NCI-H146 treated with DMSO at 0.1 percent for 48 hours (cell line): ENCODE measurements at regions not wholly inside any gene's neighbourhood (a gene's known extent, or its start where the extent isn't known, plus 50 kb on each side); places are given as distances from the start of the nearest gene placed in this dataset.
"Not testable (repeated sequence)": the region's sequence is repeated elsewhere in the genome, so short reads cannot be mapped to it uniquely, and the experiment has no call there.

ENCODE experiments used
- DNase-seq: peaks from one replicate; lab custom pipeline; 2025; ENCODE audit not compliant: unreplicated experiment; lab: John Stamatoyannopoulos, UW

DNA sequence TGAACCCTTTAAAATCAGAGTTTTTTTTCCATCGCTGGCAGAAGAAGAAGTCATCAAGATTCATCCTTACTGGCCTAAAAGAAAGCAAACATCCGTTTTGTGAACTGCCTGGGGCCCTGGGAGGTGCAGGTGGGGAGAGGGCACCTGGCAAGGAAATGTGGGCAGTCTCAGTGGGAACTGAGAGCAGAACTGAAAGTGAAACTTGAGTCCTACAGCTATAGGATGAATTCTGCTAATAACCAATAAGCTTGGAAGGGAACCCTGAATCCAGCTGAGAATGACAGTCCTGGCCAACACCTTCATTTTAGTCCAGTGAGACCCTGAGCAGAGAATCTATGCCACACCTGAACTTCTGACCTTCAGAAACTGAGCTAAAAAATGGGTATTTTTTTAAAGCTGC, 130.1 kb upstream of the ASCC3 start:
- no peak for DNase-seq

DNA sequence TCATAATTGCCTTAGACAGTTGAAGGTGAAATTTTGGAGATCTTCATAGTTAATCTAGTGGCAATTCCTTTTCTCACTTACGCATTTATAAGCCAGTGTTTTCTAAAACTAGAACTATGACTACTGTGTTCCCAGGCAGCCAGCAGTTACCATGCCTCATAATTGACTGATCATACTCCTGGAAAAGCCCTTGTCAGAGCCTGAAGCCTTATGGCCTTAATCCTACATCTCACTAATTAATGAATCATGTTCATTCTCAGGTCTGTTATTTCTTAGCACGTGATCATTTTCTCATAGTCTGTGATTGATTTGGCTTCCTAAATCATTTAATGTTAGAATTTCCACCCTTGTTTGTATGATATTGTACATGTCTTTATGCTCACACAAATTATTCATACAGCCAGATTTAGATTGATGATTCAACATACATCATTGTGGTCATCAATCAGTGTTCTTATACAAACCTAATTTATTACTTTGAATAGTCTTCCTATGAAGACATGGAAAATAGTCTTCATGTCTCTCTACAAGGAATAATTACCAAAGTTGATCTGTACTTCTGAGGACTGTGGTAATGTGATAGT, 132.6 kb upstream of the ASCC3 start:
- DNase-seq = no peak

DNA sequence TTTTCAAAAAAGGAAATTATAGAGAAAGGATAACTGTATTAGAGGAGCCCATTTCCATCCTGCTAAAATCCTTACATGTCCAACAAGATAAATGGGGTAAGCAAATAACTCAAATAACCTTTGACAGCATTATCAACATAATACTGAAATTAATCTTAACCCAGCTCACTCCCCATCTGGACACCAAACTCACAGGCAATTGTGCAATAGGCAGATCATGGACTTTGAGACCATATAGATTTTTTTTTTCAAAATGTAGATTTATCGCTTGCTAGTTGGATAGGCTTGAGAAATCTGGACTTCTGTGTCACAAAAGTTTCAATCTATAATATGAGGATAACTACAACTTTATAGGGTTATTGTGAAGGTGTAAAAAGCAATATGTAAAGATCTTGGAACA, 134.4 kb upstream of the ASCC3 start:
- DNase-seq = no peak

DNA sequence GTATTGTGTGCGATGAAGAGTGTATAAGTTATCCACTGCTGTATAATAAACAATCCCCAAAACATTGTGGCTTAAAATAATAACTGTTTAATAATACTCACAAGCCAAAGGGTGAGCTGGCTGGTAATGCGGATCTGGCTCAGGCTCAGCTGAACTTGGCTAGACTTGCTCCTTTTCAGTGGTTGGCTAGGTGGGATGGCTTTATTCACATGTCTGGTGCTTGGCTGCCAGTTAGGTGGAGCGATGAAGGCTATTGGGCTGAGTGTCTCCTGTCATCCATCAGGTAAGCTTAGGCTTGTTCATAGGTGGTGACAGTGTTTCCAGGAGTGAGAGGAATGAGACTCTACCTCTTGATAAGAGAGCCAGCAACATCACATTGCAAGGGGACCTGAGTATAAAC, 135.0 kb upstream of the ASCC3 start:
- no peak for DNase-seq

DNA sequence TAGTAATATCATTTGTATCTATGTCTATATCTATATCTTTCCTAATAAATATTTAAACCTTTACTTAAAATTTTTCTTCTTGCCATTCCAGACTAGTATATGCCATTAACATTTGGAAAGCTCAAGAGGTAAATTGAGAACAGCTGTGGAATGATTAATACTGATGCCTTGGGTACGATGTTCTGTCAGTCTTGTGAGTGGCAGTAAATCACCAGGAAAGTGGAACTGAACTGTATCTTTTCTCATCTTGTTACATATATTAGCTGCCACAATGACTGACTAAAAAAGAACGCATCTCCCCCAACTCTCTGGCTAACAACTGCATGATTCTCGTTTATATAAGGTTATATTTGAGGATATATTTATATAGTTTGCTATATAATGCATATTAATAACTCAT, 137.0 kb upstream of the ASCC3 start:
- DNase-seq = no peak

DNA sequence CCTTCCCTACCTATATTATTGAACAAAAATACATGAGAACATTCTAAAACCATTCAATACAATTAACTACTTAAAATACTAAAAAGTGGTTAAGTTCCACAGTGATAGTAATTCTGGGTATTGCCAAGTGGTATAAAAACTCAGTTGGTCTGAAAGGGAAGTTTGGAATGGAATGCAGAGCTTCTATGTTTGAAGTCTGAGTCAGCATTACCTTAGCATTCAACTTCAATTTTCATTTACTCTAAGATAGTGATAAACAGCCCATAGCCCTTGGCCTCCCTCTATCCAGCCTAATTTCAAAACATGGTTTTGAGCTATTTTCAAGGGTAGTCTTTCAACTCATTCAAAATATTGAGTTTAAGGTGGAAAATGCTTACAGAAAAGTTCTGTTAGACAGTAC, 140.4 kb upstream of the ASCC3 start:
- no peak for DNase-seq

DNA sequence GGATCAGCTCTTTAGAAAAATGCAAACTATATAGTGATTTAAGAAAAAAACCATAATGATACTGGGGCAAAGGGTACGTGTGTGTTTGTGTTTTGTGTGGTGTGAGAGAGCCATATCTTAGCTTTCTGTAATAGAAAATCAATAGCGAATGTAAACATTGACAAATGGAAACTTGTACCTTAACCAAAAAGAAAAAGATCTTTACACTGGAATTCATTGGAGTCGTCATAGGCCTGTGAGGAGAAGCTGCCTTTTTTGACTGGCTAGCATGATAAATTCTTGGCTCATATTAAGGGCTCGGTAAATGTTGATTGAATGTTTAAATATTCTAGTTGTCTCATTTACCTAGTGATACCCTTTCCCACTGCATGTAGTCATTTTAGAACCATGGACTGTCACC, 161.8 kb upstream of the ASCC3 start:
- no peak for DNase-seq

DNA sequence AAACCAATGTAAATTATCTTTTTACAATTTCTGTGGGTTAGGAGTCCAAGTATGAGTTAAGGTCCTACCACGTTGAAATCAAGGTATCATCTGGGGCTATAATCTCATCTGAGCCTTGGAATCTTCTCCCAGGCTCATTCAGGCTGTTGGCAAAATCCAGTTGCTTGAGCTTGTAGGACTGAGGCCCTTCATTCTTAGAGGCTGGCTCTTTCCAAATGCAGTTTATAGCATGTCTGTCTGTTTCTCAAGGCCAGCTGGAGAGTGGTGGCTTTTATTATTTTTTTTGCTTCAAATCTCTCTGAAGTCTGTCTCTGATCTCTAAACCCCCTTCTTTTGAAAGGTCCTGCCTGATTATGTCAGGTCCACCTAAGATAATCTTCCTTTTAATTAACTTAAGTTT, 177.2 kb upstream of the ASCC3 start:
- no peak for DNase-seq

DNA sequence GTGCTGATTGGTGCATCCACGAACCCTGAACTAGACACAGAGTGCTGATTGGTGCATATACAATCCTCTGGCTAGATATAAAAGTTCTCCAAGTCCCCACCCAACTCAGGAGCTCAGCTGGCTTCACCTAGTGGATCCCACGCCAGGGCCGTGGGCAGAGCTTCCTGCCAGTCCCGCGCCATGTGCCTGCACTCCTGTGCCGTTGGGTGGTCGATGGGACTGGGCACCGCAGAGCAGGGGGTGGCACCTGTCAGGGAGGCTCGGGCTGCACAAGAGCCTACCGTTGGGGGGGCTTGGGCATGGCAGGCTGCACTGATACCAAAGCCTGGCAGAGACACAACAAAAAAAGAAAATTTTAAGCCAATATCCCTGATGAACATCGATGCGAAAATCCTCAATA, 185.4 kb upstream of the ASCC3 start:
- no peak for DNase-seq

DNA sequence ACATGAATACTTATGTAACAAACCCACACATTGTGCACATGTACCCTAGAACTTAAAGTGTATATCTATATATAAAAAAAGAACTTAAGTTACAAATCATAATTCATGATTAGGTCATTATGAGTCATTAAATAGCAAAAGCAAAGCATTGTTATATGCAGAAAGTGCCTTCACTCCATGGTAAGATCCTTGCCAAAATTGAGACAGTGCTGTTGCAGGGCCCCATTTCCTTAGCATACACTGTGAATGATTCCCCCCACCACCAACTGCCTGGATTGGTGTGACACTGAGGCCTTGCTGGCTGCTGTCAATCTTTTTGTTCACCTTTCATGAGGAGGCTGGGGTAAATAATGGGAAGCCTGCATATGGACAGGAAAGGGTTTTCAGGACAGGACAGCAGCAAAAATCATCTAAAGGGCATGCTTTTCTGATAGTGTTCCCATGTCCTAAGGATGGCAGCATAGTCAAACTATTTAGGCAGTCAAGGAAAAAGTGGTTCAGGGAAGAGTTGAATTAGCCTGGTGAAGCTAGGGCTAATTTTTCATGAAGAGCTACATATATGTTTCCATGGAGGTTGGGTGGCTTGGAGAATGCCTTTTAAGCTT, 188.2 kb upstream of the ASCC3 start:
- no peak for DNase-seq

DNA sequence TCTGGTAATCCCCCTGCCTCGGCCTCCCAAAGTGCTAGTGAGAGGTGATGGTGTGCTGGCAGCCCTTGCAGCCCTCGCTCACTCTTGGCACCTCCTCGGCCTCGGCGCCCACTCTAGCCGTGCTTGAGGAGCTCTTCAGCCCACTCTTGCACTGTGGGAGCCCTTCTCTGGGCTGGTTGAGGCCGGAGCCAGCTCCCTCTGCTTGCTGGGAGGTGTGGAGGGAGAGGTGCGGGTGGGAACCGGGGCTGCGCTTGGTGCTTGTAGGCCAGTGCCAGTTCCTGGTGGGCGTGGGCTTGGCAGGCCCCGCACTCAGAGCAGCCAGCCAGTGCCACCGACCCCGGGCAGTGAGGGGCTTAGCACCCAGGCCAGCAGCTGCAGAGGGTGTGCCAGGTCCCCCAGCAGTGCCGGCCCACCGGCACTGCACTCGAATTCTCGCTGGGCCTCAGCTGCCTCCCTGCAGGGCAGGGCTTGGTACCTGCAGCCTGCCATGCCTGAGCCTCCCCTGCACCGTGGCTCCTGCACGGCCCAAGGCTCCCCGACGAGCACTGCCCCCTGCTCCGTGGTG, 189.0 kb upstream of the ASCC3 start:
- no peak for DNase-seq

DNA sequence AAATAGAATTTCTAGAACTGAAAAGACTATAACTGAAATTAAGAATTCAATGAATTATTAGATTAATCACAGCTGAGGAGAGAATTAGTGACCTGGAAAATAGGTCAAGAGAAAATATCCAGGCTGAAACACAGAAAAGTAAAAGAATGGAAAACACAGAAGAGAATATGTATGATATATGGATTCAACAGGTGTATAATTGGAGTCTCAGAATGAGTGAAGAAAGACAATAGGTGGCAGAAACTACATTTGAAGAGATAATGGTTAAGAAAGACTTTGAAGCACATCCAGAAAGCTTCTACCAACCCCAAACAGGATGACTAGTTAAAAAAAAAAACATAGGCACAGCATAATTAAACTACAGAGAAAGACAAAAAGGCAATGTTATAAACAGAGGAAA, 196.2 kb upstream of the ASCC3 start:
- no peak for DNase-seq

DNA sequence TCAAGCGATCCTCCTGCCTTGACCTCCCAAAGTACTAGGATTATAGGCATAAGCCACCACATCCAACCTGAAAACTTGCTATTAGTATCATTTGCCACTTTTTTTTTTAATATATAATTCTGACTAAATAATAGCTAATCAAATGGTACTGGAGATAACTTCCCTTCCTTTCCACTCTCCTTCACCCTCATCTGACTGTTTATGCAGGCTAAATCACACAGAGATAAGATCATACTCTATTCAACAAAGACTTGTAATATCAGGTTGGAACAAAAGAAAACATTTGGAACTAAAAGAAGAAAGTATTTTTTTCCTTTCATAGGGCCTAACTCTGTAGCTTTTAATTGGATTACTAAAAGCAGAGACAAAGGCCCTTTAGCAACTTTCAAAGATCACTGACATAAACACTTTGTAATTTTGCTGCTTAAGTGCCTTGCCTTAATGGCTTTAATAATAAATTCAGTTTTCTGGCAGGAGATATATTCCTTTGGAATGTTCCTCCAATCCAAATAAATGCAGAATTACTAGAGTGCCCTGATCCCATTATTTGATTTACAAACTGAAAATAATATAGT, 198.7 kb upstream of the ASCC3 start:
- no peak for DNase-seq

DNA sequence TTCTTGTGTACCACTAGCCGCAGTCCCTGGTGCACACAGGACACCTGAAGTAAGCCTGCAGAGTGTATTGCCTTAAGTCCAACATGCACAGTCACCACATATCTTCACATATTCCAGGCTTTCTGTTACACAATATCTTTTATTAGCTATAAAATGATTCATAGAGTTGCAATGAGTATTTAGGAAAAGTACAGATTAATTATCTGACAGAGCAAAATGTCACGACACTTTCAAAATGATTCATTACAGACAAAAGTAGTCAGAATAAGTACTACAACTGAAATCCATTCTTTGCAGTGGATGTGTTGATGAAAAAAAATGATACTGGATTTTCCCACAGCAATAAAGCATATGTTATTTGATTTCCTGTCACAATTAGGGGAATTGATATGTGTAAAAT, 199.5 kb upstream of the ASCC3 start:
- DNase-seq = no peak

DNA sequence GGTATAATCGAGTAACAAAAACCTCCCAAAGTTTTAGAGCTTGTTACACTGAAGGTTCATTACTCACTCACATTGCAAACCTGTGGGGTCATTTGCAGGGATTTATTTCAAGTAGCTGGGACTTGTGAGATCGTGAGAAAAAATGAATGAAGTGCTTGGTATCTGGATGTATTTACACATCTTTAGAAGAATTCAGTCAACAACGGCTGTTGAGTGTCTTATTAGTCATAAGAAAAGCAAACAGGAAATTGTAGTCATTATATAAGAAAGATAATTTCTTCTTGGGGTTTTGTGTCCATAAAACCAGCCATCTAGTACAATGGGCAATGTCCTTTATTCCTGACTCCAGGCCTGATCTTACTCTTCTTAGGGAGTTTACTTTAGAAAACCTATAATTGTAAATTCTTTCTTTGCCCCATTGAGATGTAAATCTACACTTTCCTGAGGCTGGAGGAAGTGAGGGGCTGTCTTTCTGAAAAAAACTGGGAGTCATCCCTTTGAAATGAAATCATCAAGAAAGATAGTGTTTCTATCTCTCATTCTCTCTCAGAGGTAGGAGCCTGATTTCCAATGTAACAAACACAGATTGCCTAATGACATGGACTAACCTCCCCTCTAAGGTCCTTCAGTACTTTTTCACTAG, 202.5 kb upstream of the ASCC3 start:
- DNase-seq = no peak

DNA sequence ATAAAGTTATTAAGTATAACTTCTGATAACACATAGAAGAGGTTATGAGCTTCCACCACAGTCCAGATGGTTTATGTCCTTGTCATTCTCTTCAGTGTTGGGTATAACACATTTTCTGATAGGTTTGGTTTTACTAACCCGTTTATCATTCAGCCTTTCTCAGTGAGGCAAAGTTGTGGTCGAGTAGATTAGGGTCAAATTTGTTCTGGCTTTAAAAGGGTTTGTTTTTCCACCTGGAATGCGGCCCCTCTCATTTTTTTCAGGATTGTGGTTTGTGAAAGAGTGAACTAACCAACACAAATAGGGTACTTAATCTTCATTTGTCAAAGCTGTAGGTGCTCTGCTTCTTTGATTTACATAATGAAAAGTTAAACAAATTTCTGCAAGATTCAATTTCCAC, 204.2 kb upstream of the ASCC3 start:
- no peak for DNase-seq

DNA sequence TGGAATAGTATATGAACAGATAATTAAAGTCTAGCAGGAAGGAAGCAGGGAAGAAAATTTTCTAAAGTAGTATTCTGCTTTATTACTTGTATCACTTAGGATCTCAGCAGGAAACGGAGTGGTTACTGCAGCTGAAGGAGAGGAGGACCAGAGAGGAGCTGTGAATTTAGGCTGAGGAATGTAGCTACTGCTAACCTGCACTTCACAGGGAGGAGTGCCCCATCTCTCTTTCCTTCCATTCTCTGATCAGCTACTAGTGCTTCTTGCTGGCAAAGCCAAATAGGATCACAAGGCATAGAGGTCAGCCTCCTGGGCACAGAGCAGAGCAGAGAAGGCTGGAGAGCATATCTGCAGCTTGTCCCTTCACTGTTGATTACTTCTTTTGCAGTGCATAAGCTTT, 205.3 kb upstream of the ASCC3 start:
- DNase-seq = no peak

DNA sequence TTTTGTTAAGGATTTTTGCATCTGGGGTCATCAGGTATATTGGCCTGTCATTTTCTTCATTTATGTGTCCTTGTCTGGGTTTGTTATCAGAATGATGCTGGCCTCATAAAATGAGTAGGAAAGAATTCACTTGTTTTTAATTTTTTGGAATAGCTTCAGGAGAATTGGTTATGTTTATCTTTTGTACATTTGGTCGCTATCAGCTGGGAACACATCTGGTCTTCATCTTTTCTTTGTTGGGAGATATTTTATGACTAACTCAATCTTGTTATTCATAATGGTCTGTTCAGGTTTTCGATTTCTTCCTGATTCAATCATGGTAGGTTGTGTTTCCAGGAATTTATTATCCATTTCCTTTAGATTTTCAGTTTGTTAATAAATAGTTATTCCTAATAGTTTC, 207.5 kb upstream of the ASCC3 start:
- DNase-seq = no peak

DNA sequence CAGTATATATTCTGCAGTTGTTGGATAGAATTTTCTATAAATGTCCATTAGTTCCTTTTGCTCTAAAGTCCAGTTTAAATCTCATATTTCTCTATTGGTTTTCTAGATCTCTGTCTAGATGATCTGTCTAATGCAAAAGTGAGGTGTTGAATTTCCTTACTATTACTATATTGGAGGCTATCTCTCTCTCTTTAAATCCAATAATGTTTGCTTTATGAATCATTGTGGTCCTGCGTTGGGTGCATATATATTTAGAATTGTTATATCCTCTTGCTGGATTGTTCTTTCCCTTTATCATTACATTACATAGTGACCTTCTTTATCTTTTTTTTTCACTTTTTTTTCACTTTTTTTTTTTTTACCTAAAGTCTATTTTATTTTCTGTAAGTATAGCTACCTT, 208.5 kb upstream of the ASCC3 start:
- DNase-seq = no peak

DNA sequence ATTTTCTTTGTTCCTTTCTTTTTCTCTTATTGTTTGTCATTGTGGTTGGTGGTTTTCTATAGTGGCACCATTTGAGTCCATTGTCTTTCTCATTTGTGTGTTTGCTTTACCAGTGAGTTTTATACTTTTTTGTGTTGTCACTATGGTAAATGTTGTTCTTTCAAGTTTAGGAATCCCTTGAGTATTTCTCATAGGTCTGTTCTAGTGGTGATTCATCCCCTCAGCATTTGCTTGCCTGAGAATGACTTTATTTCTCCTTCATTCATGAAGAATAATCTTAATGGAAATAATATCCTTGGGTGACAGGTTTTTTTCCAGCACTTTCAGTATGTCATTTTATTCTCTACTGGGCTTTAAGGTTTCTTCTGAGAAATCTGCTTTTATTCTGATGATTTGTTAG, 209.2 kb upstream of the ASCC3 start:
- DNase-seq = no peak

DNA sequence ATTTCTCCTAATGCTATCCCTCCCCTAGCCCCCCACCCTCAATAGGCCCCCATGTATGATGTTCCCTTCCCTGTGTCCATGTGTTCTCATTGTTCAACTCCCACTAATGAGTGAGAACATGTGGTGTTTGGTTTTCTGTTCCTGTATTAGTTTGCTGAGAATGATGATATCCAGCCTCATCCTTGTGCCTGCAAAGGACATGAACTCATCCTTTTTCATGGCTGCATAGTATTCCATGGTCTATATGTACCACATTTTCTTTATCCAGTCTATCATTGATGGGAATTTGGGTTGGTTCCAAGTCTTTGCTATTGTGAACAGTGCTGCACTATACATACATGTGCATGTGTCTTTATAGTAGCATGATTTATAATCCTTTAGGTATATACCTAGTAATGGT, 217.5 kb upstream of the ASCC3 start:
- DNase-seq = not testable (repeated sequence)

DNA sequence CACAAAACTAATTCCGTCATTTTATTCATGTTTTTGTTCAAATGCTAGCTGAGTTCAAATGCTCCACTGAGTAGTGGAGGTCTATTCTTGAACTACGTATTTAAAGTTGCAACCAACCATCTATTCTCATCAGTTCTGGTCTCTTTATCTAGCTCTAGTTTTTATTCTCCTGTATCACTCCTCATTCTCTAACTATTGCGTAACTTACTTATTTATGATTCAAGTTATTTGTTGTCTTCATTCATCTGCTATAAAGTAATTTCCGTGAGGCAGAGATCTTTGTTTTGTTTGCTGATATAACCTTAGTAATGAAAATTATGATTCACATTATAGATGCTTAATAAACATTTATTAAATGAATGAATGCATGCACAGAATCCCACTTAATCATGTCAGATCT, 221.6 kb upstream of the ASCC3 start:
- DNase-seq = no peak
